ENCODE measurements at regions not wholly inside any gene's neighbourhood (a gene's known extent, or its start where the extent isn't known, plus 50 kb on each side); places are given as distances from the start of the nearest gene placed in this dataset.

GRCh38 chrX:126886997-126887396, 67.5 kb downstream of the PRR32 start:
- Histone ChIP-seq H3K27ac (no peak overlapping the region), H3K4me1 (no peaks in the 10 kb centered on the region), H3K4me3 (no peak overlapping the region), H3K27me3 (ENCODE audit: insufficient read depth in 3 of 3, low read length in 2 of 3) (no peaks in the 10 kb centered on the region), H3K9me3 (no peaks in the 10 kb centered on the region), H3K36me3 (ENCODE audit: insufficient read depth in 1 of 2, low read depth in 1 of 2) (no peaks in the 10 kb centered on the region)
- 76 to 100% (median 94%) methylated on average over 1 of the region's 1 CpG for WGBS, 3 donors
- DNase-seq: no peak
- TF ChIP-seq CTCF (IDR thresholded peaks at IDR 0.05): no peak
- ATAC-seq: no peak
- intact Hi-C loops (cut with DNase I): no loop called here

GRCh38 chrX:126900937-126901336, 81.4 kb downstream of the PRR32 start:
- DNase-seq: no peak
- no peaks in the 10 kb centered on the region for H3K27me3 ChIP-seq (ENCODE audit: insufficient read depth in 3 of 3, low read length in 2 of 3)
- ATAC-seq: no peak
- intact Hi-C loops (cut with DNase I): no loop called here
- no peaks in the 10 kb centered on the region for H3K4me1 ChIP-seq
- no peak for TF ChIP-seq CTCF (IDR thresholded peaks at IDR 0.05)
- no peaks in the 10 kb centered on the region for H3K36me3 ChIP-seq (ENCODE audit: insufficient read depth in 1 of 2, low read depth in 1 of 2)
- H3K27ac ChIP-seq: no peak overlapping the region
- no peaks in the 10 kb centered on the region for H3K9me3 ChIP-seq
- no peak overlapping the region for H3K4me3 ChIP-seq
- 70 to 84% (median 80%) methylated on average over 3 of the region's 3 CpGs for WGBS, 3 donors

- ATAC-seq (no peak), DNase-seq (no peak)
- 96 to 100% (median 100%) methylated on average over 1 of the region's 1 CpG for WGBS, 3 donors
- no peaks in the 10 kb centered on the region for H3K9me3 ChIP-seq
- H3K27me3 ChIP-seq (ENCODE audit: insufficient read depth in 3 of 3, low read length in 2 of 3): no peaks in the 10 kb centered on the region
- H3K27ac ChIP-seq: no peak overlapping the region
- intact Hi-C loops (cut with DNase I): no loop called here
- no peak overlapping the region for H3K4me3 ChIP-seq
- TF ChIP-seq CTCF (IDR thresholded peaks at IDR 0.05): no peak
- H3K4me1 ChIP-seq: no peaks in the 10 kb centered on the region
- H3K36me3 ChIP-seq (ENCODE audit: insufficient read depth in 1 of 2, low read depth in 1 of 2): no peaks in the 10 kb centered on the region
These were observed 109.5 kb downstream of the PRR32 start for GRCh38 chrX:126929071-126929470.

- Histone ChIP-seq H3K4me1 (no peaks in the 10 kb centered on the region), H3K27ac (no peak overlapping the region), H3K9me3 (no peaks in the 10 kb centered on the region), H3K27me3 (ENCODE audit: insufficient read depth in 3 of 3, low read length in 2 of 3) (no peaks in the 10 kb centered on the region), H3K36me3 (ENCODE audit: insufficient read depth in 1 of 2, low read depth in 1 of 2) (no peaks in the 10 kb centered on the region), H3K4me3 (no peak overlapping the region)
- WGBS, 3 donors: 72 to 84% (median 75%) methylated on average over 3 of the region's 3 CpGs
- intact Hi-C loops (cut with DNase I): no loop called here
- no peak for ATAC-seq
- no peak for TF ChIP-seq CTCF (IDR thresholded peaks at IDR 0.05)
- DNase-seq: no peak
These were observed 147.7 kb downstream of the PRR32 start for GRCh38 chrX:126967225-126967624.

- H3K4me3 ChIP-seq: no peak overlapping the region
- WGBS, 3 donors: 84 to 96% (median 90%) methylated on average over 3 of the region's 3 CpGs
- intact Hi-C loops (cut with DNase I): no loop called here
- H3K27me3 ChIP-seq (ENCODE audit: insufficient read depth in 3 of 3, low read length in 2 of 3): no peaks in the 10 kb centered on the region
- no peak for TF ChIP-seq CTCF (IDR thresholded peaks at IDR 0.05)
- ATAC-seq (no peak), DNase-seq (no peak)
- H3K36me3 ChIP-seq (ENCODE audit: insufficient read depth in 1 of 2, low read depth in 1 of 2): no peaks in the 10 kb centered on the region
- no peak overlapping the region for H3K27ac ChIP-seq
- H3K9me3 ChIP-seq: no peaks in the 10 kb centered on the region
- H3K4me1 ChIP-seq: no peaks in the 10 kb centered on the region
These were observed 162.6 kb downstream of the PRR32 start for GRCh38 chrX:126982158-126982557.

All from psoas muscle (tissue), 7 donors.